PC-9 (cell line): ENCODE measurements at regions not wholly inside any gene's neighbourhood (a gene's known extent, or its start where the extent isn't known, plus 50 kb on each side); places are given as distances from the start of the nearest gene placed in this dataset.

Source experiments
- EZH2 ChIP-seq: fragments of 200-600 bp; sonication (generic); IDR thresholded peaks from 2 replicates; pipeline ENCODE4 v1.8.0; 2017; ENCODE audit warnings: antibody characterized with exemption, low read depth
- TF ChIP-seq, protein P1 (sequence below): fragments of 200-600 bp; sonication (generic); conservative IDR thresholded peaks from 2 replicates; pipeline ENCODE4 v1.6.1; 2017; ENCODE audit warnings: mixed run types, antibody characterized with exemption, mild to moderate bottlenecking, moderate library complexity

- TF ChIP-seq, protein P1, sequence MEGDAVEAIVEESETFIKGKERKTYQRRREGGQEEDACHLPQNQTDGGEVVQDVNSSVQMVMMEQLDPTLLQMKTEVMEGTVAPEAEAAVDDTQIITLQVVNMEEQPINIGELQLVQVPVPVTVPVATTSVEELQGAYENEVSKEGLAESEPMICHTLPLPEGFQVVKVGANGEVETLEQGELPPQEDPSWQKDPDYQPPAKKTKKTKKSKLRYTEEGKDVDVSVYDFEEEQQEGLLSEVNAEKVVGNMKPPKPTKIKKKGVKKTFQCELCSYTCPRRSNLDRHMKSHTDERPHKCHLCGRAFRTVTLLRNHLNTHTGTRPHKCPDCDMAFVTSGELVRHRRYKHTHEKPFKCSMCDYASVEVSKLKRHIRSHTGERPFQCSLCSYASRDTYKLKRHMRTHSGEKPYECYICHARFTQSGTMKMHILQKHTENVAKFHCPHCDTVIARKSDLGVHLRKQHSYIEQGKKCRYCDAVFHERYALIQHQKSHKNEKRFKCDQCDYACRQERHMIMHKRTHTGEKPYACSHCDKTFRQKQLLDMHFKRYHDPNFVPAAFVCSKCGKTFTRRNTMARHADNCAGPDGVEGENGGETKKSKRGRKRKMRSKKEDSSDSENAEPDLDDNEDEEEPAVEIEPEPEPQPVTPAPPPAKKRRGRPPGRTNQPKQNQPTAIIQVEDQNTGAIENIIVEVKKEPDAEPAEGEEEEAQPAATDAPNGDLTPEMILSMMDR: no peak
- TF ChIP-seq EZH2: no peak
Observed at GRCh38 chr18:78017869-78018268, 768.2 kb downstream of the GALR1 start.
